BLaER1 (cell line): ENCODE measurements at regions not wholly inside any gene's neighbourhood (a gene's known extent, or its start where the extent isn't known, plus 50 kb on each side); places are given as distances from the start of the nearest gene placed in this dataset.
"Not testable (repeated sequence)": the region's sequence is repeated elsewhere in the genome, so short reads cannot be mapped to it uniquely, and the experiment has no call there.

Experiments
- H3K27ac ChIP-seq: shearing (Covaris generic); formaldehyde crosslinking; 2 replicates; pipeline ENCODE4 v1.8.1; 2022
- H3K27me3 ChIP-seq: shearing (Covaris generic); formaldehyde crosslinking; 2 replicates; pipeline ENCODE4 v1.8.1; 2022
- H3K36me3 ChIP-seq: shearing (Covaris generic); formaldehyde crosslinking; 2 replicates; pipeline ENCODE4 v1.8.1; 2022
- H3K4me1 ChIP-seq: shearing (Covaris generic); formaldehyde crosslinking; 2 replicates; pipeline ENCODE4 v1.8.1; 2022
- H3K4me2 ChIP-seq: shearing (Covaris generic); formaldehyde crosslinking; 2 replicates; pipeline ENCODE4 v1.8.1; 2022
- H3K4me3 ChIP-seq: shearing (Covaris generic); formaldehyde crosslinking; 2 replicates; pipeline ENCODE4 v1.8.1; 2022
- H3K9ac ChIP-seq: shearing (Covaris generic); formaldehyde crosslinking; 2 replicates; pipeline ENCODE4 v1.8.1; 2022
- H3K9me3 ChIP-seq: shearing (Covaris generic); formaldehyde crosslinking; 2 replicates; pipeline ENCODE4 v1.8.1; 2022
- H4K20me1 ChIP-seq: shearing (Covaris generic); formaldehyde crosslinking; 2 replicates; pipeline ENCODE4 v1.8.1; 2022
- Cebpa-rat ChIP-seq: shearing (Covaris generic); IDR thresholded peaks from 2 replicates; pipeline ENCODE4 v1.8.1; 2022

DNA sequence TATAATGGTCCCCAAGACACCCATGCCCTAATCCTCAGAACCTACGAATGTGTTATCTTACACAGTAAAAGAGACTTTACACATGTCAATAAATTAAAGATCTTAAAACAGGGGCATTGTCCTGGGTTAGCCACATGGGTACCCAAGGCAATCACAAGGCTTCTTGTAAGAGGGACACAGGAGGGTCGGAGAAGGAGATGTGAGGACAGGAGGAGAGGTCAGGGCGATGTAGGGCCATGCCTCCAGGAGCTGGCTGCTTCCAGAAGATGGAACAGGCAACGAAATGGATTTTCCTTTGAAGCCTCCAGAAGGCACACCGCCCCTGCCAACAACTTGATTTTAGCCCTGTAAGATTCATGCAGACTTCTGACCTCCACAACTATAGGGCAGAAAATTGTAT is 262.7 kb downstream of the MEX3B start:
- Histone ChIP-seq H3K4me1 (no peaks in the 10 kb centered on the region), H3K27ac (no peak overlapping the region), H3K4me2 (no peak overlapping the region), H3K4me3 (no peak overlapping the region), H4K20me1 (no peaks in the 10 kb centered on the region), H3K9ac (no peak overlapping the region), H3K9me3 (no peaks in the 10 kb centered on the region), H3K27me3 (no peaks in the 10 kb centered on the region), H3K36me3 (no peaks in the 10 kb centered on the region)
- TF ChIP-seq Cebpa-rat: no peak

DNA sequence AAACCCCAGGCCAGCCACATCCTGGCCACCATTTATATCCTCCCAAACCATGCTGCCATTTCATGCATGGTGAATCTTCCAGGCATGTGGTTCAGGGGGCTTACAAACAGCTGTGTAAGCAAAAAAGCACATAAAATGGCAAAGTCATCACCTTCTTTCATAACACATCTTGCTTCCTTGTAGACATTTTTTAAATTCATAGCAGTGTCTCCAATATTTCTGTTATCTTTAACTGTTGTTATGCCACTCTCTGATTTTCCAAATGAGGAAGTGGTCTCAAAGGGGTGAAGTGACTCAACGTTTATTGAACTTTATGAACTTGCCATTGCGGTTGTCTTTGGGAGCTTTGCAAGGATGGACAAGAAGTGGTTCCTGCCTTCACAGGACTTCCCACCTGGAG is 264.4 kb downstream of the MEX3B start:
- no peaks in the 10 kb centered on the region for H3K4me1 ChIP-seq
- H3K4me3 ChIP-seq: no peak overlapping the region
- no peak overlapping the region for H3K4me2 ChIP-seq

DNA sequence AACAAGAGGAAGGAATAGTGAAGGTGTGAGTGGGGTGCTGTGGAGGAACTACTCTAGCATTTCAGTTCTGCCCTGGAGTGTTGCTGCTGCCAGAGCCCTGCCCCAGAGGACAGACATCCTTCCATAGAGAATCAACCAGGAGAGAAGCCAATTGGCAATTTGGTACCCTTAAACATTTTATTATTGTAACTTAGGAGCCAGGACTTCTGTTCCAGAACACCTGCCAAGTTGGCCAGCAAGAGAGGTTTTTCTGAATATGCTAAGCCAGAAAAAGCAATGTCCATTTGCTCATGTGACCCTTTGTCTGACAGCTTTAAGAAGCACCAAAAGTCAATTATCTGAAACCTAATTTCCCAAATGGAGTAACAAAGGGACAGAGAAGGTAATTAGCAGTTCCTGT is 264.9 kb downstream of the MEX3B start:
- Histone ChIP-seq H3K27me3 (no peaks in the 10 kb centered on the region), H3K4me2 (no peak overlapping the region), H3K9ac (no peak overlapping the region), H4K20me1 (no peaks in the 10 kb centered on the region), H3K9me3 (no peaks in the 10 kb centered on the region), H3K27ac (no peak overlapping the region), H3K4me1 (no peaks in the 10 kb centered on the region), H3K36me3 (no peaks in the 10 kb centered on the region), H3K4me3 (no peak overlapping the region)
- no peak for TF ChIP-seq Cebpa-rat

More for the DNA sequence above, 264.4 kb downstream of the MEX3B start:
- Histone ChIP-seq H3K27ac (no peak overlapping the region), H3K9me3 (no peaks in the 10 kb centered on the region), H3K36me3 (no peaks in the 10 kb centered on the region), H3K27me3 (no peaks in the 10 kb centered on the region), H4K20me1 (no peaks in the 10 kb centered on the region), H3K9ac (no peak overlapping the region)
- TF ChIP-seq Cebpa-rat: no peak

DNA sequence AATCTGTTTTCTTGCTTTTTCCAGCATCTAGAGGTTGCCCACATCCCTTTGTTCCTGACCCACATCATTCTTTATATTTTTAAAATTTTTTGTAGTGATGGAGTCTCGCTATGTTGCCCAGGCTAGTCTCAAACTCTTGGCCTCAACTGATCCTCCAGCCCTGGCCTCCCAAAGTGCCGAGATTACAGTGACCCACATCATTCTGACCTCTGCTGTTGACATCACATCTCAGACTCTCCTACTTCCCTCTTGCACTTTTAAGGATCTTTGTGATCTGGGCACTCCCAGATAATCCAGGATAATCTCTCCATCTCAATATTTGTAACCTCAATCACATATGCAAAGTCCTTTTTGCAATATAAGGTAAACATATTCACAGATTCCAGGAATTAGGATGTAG is 266.6 kb downstream of the MEX3B start:
- no peaks in the 10 kb centered on the region for H3K4me1 ChIP-seq
- no peak overlapping the region for H3K9ac ChIP-seq
- no peaks in the 10 kb centered on the region for H4K20me1 ChIP-seq
- H3K27ac ChIP-seq: no peak overlapping the region
- no peaks in the 10 kb centered on the region for H3K36me3 ChIP-seq
- H3K4me3 ChIP-seq: no peak overlapping the region
- no peaks in the 10 kb centered on the region for H3K9me3 ChIP-seq
- no peaks in the 10 kb centered on the region for H3K27me3 ChIP-seq
- no peak for TF ChIP-seq Cebpa-rat
- H3K4me2 ChIP-seq: no peak overlapping the region

DNA sequence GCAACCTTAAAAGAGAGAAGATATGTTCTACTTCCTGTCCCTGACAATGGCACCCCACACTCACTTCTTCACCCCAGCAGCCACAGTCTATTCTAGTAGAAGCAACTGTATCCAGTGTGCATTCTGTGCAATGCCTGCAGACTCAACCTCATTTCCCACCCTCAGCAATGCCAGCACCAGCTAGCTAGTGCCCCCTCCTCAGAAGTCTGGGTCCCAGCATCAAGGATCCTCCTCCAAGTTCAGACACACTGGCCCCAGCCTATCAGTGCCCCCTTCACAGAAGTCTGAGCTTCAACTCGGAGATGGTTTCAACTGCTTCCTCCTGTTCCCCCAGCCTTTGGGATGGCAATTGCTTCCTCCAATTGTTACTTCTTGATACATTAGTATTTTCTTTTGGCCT is 268.3 kb downstream of the MEX3B start:
- TF ChIP-seq Cebpa-rat: no peak
- no peaks in the 10 kb centered on the region for H3K9me3 ChIP-seq
- no peak overlapping the region for H3K4me3 ChIP-seq
- no peak overlapping the region for H3K9ac ChIP-seq
- H3K27me3 ChIP-seq: no peaks in the 10 kb centered on the region
- H4K20me1 ChIP-seq: no peaks in the 10 kb centered on the region
- H3K4me2 ChIP-seq: no peak overlapping the region
- H3K36me3 ChIP-seq: no peaks in the 10 kb centered on the region
- no peak overlapping the region for H3K27ac ChIP-seq
- no peaks in the 10 kb centered on the region for H3K4me1 ChIP-seq

DNA sequence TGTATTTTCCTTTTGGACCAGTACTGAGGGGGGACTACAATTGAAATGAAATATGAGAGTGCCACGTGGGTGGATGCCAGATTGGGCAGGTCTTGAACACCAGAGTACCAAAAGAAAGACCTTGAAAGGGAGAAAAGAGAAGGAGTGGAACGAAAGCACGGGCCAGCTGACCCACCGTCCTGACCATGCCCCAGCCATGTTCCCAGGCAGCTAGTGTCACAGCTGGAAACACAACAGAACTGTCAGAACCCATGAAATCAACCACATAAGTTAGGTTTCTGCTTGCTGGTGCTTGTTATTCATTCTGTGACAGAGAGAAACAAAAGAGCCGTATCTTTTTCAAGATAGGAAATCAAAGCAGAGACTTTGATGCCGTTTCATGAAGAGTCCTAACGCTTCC is 268.8 kb downstream of the MEX3B start:
- Histone ChIP-seq H3K27ac (no peak overlapping the region), H3K27me3 (no peaks in the 10 kb centered on the region), H3K36me3 (no peaks in the 10 kb centered on the region), H4K20me1 (no peaks in the 10 kb centered on the region), H3K9me3 (no peaks in the 10 kb centered on the region), H3K4me3 (no peak overlapping the region), H3K9ac (no peak overlapping the region), H3K4me2 (no peak overlapping the region), H3K4me1 (no peaks in the 10 kb centered on the region)
- no peak for TF ChIP-seq Cebpa-rat

DNA sequence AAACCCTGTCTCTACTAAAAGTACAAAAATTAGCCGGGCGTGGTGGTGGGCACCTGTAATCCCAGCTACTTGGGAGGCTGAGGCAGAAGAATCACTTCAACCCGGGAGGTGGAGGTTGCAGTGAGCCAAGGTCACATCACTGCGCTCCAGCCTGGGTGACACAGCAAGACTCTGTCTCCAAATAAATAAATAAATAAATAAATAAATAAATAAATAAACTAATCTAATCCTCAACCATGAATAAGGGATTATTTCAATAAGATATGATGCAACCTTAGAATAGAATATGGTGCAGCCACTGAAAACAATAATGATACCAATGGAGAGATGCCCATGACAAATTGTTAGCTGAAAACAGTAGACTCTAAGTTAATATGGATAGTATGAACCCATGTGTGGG is 270.0 kb downstream of the MEX3B start:
- H3K4me1 ChIP-seq, H3K27me3 ChIP-seq, H4K20me1 ChIP-seq, H3K27ac ChIP-seq, H3K4me3 ChIP-seq, H3K9ac ChIP-seq, H3K9me3 ChIP-seq, H3K36me3 ChIP-seq, H3K4me2 ChIP-seq: not testable (repeated sequence)

DNA sequence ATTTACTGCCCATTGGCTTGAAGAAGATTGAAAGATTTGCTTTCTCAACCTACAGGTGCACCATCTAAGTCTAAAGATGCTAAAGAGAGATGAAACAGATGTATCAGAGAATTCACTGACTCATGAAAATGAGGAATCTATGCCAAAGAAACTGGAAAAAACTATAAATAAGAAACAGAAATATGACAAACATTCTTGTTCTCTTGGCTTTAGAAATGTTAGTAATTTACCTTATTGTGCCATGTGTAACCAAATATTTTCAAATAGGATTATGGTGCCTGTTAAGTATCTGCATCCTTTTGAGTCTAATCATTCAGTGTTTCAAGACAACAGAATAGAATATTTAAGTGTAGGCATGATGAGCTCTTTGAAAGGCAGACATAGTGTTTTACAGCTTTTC is 271.5 kb downstream of the MEX3B start:
- no peak for TF ChIP-seq Cebpa-rat

DNA sequence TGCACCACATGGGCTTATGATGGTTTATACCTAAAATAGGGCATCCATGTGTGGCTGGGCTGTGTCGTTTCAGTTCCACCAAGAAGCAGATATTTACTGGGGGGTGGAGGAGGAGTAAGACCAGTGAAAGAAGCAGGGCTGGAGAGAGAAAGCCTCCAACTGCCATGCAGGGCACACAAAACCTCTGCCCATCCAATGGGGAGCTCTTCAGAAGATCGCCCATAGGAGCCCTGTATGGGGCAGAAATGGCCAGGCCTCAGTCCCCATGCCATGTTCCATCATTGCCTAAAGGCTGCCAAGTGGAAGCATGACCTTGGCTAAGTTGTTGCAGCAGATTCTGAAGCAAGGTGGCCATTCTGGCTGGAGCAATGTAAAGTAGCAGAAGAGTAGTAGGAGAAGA is 277.0 kb downstream of the MEX3B start:
- H3K4me3 ChIP-seq: no peak overlapping the region
- TF ChIP-seq Cebpa-rat: no peak

More for the DNA sequence above, 271.5 kb downstream of the MEX3B start:
- Histone ChIP-seq H3K9ac (no peak overlapping the region), H3K27me3 (no peaks in the 10 kb centered on the region), H3K4me3 (no peak overlapping the region), H3K4me1 (no peaks in the 10 kb centered on the region), H3K27ac (no peak overlapping the region), H3K4me2 (no peak overlapping the region), H3K36me3 (no peaks in the 10 kb centered on the region), H4K20me1 (no peaks in the 10 kb centered on the region), H3K9me3 (no peaks in the 10 kb centered on the region)

DNA sequence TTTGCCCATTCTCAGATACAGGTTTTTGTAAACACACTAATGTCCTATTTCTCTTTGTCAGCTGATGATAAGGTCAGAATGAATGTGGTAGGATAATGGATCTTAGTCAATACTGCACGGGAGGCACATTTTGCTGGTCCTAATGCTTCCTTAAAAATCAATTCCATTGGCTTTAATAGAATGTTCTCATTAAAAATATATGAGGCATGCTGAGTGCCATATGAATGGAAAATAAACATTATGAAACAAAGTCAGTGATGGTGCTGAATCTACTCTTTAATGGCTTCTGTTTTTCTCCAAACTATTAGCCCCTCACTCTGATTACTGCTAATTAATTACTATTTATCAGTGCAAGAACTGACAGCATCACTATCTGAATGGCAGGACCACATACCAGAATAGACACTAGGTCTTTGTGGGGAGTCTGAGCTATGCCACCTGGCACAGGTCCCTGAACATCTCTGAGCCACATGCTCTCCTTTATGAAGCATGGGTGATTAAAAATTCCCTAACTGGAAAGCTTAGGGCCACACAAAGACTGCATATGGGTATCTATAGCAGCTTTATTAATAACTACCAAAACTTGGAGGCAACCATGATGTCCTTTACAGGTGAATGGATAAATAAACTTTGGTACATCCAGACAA is 278.9 kb downstream of the MEX3B start:
- no peak overlapping the region for H3K9ac ChIP-seq
- no peaks in the 10 kb centered on the region for H4K20me1 ChIP-seq
- H3K4me3 ChIP-seq: no peak overlapping the region
- no peak overlapping the region for H3K4me2 ChIP-seq
- no peak for TF ChIP-seq Cebpa-rat
- H3K36me3 ChIP-seq: no peaks in the 10 kb centered on the region
- no peaks in the 10 kb centered on the region for H3K9me3 ChIP-seq
- H3K27me3 ChIP-seq: no peaks in the 10 kb centered on the region
- no peak overlapping the region for H3K27ac ChIP-seq
- H3K4me1 ChIP-seq: no peaks in the 10 kb centered on the region

More for the DNA sequence above, 277.0 kb downstream of the MEX3B start:
- Histone ChIP-seq H3K27me3 (no peaks in the 10 kb centered on the region), H3K36me3 (no peaks in the 10 kb centered on the region), H3K9ac (no peak overlapping the region), H3K4me2 (no peak overlapping the region), H3K9me3 (no peaks in the 10 kb centered on the region), H3K4me1 (no peaks in the 10 kb centered on the region), H4K20me1 (no peaks in the 10 kb centered on the region), H3K27ac (no peak overlapping the region)

DNA sequence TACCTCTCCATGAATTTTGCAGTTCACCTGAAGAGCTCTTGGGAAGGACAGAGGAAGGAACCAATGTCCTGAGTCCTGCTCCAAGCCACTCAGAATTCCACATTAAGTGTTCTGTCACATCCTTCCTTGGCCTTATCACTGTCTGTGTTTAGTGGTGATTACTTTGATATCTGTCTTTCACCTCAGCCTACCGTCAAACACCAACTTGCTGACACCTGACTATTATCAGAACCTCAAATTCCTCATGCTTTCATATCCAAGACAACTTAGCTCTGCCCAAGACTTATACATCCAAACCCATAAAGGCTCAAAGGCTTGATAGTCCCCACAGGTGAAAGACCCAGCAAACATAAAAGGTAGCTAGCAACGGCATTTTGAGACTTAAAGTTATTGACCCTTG is 280.0 kb downstream of the MEX3B start:
- Histone ChIP-seq H3K9me3 (no peaks in the 10 kb centered on the region), H3K4me3 (no peak overlapping the region), H3K9ac (no peak overlapping the region), H3K27ac (no peak overlapping the region), H3K36me3 (no peaks in the 10 kb centered on the region), H4K20me1 (no peaks in the 10 kb centered on the region), H3K27me3 (no peaks in the 10 kb centered on the region), H3K4me2 (no peak overlapping the region), H3K4me1 (no peaks in the 10 kb centered on the region)
- TF ChIP-seq Cebpa-rat: no peak
